Naive thymus-derived CD8-positive, alpha-beta T cell (primary cell): ENCODE measurements at regions not wholly inside any gene's neighbourhood (a gene's known extent, or its start where the extent isn't known, plus 50 kb on each side); places are given as distances from the start of the nearest gene placed in this dataset.
A peak's percentile ranks its signal among the peaks of the same experiment; 100 is the strongest.

Source experiments
- ATAC-seq, 2 donors: fragments of 150-1000 bp; cut with Tn5 transposase in 1 of 2; sonication (Bioruptor Pico), chemical (Tn5 transposase) in 1 of 2; 1 replicate in 1 of 2; 2 replicates in 1 of 2; pipeline ENCODE4 v1.10.0; 2021; ENCODE audit warnings: mild to moderate bottlenecking in 2 of 2, moderate library complexity in 2 of 2
- POLR2A ChIA-PET: fragments of 350-600 bp; sonication (Branson Sonifier 250); formaldehyde crosslinking; loops from one replicate; lab custom pipeline; 2021; ENCODE audit warnings: antibody characterized with exemption; lab: Charles Lee
- DNase-seq, 10 donors: peaks; one replicate each; pipeline versions ENCODE4 v3.0.0 to v3.0.0-alpha.2; 2020 to 2022
- H3K27ac Mint-ChIP-seq, 10 donors: one replicate each; pipeline ENCODE4 v1.8.0; 2020 to 2022; ENCODE audit warnings: mild to moderate bottlenecking in 10 of 10, mixed read lengths in 10 of 10, moderate library complexity in 4 of 10, inconsistent platforms in 1 of 10
- H3K27me3 Mint-ChIP-seq, 5 donors: one replicate each; pipeline ENCODE4 v1.8.0; 2021 to 2022; ENCODE audit warnings: mixed read lengths in 5 of 5
- H3K36me3 Mint-ChIP-seq, 3 donors: one replicate each; pipeline ENCODE4 v1.8.0; 2020 to 2022; ENCODE audit warnings: mixed read lengths in 3 of 3, mild to moderate bottlenecking in 2 of 3, inconsistent platforms in 1 of 3
- H3K4me1 Mint-ChIP-seq, 4 donors: one replicate each; pipeline ENCODE4 v1.8.0; 2021 to 2022; ENCODE audit warnings: mixed read lengths in 4 of 4
- H3K4me3 Mint-ChIP-seq, 10 donors: one replicate each; pipeline ENCODE4 v1.8.0; 2020 to 2022; ENCODE audit warnings: mild to moderate bottlenecking in 10 of 10, mixed read lengths in 10 of 10, moderate library complexity in 6 of 10, inconsistent platforms in 1 of 10
- H3K9me3 Mint-ChIP-seq, 9 donors: one replicate each; pipeline ENCODE4 v1.8.0; 2020 to 2022; ENCODE audit warnings: mixed read lengths in 9 of 9, mild to moderate bottlenecking in 3 of 9, inconsistent platforms in 1 of 9, moderate library complexity in 1 of 9

GRCh38 chrX:80229626-80230025, 190.6 kb upstream of the TENT5D start:
- Mint-ChIP-seq H3K27me3 (no peaks in the 10 kb centered on the region), H3K9me3 (peaks cover 0 to 3% (median 0%) of the 10 kb centered on the region in 9 donors), H3K4me3 (no peak overlapping the region), H3K4me1 (no peaks in the 10 kb centered on the region), H3K36me3 (no peaks in the 10 kb centered on the region), H3K27ac (no peak overlapping the region)
- no peak for ATAC-seq
- DNase-seq, result no peak
- POLR2A ChIA-PET, result no interaction called here

- H3K27ac Mint-ChIP-seq, result no peak overlapping the region
- no peaks in the 10 kb centered on the region for H3K27me3 Mint-ChIP-seq
- H3K9me3 Mint-ChIP-seq, result peaks cover 0 to 5% (median 0%) of the 10 kb centered on the region in 9 donors
- no peak overlapping the region for H3K4me3 Mint-ChIP-seq
- POLR2A ChIA-PET, result no interaction called here
- DNase-seq (no peak), ATAC-seq (no peak)
- no peaks in the 10 kb centered on the region for H3K4me1 Mint-ChIP-seq
- H3K36me3 Mint-ChIP-seq, result peaks cover 0 to 4% (median 0%) of the 10 kb centered on the region in 3 donors
Observed at GRCh38 chrX:80237072-80237471, 183.2 kb upstream of the TENT5D start.

- ATAC-seq (no peak), DNase-seq (no peak)
- POLR2A ChIA-PET, result no interaction called here
- peaks cover 0 to 3% (median 0%) of the 10 kb centered on the region in 5 donors for H3K27me3 Mint-ChIP-seq
- H3K27ac Mint-ChIP-seq, result no peak overlapping the region
- no peaks in the 10 kb centered on the region for H3K4me1 Mint-ChIP-seq
- peaks cover 0 to 2% (median 0%) of the 10 kb centered on the region in 9 donors for H3K9me3 Mint-ChIP-seq
- H3K36me3 Mint-ChIP-seq, result no peaks in the 10 kb centered on the region
- H3K4me3 Mint-ChIP-seq, result no peak overlapping the region
Observed at GRCh38 chrX:80246271-80246670, 174.0 kb upstream of the TENT5D start.

- Mint-ChIP-seq H3K4me3 (no peak overlapping the region), H3K9me3 (no peaks in the 10 kb centered on the region), H3K4me1 (no peaks in the 10 kb centered on the region), H3K27me3 (peaks cover 0 to 1% (median 0%) of the 10 kb centered on the region in 5 donors), H3K36me3 (no peaks in the 10 kb centered on the region), H3K27ac (no peak overlapping the region)
- POLR2A ChIA-PET, result no interaction called here
- ATAC-seq (no peak), DNase-seq (no peak)
Observed at GRCh38 chrX:80266287-80266686, 154.0 kb upstream of the TENT5D start.

GRCh38 chrX:80266979-80267378, 153.3 kb upstream of the TENT5D start:
- POLR2A ChIA-PET, result no interaction called here
- DNase-seq (no peak), ATAC-seq (no peak)
- Mint-ChIP-seq H3K9me3 (no peaks in the 10 kb centered on the region), H3K27me3 (peaks cover 0 to 1% (median 0%) of the 10 kb centered on the region in 5 donors), H3K27ac (no peak overlapping the region), H3K36me3 (no peaks in the 10 kb centered on the region), H3K4me1 (no peaks in the 10 kb centered on the region), H3K4me3 (no peak overlapping the region)

- no peak overlapping the region for H3K4me3 Mint-ChIP-seq
- ATAC-seq (no peak), DNase-seq (no peak)
- no peaks in the 10 kb centered on the region for H3K9me3 Mint-ChIP-seq
- H3K27ac Mint-ChIP-seq, result no peak overlapping the region
- POLR2A ChIA-PET, result no interaction called here
- no peaks in the 10 kb centered on the region for H3K4me1 Mint-ChIP-seq
- no peaks in the 10 kb centered on the region for H3K36me3 Mint-ChIP-seq
- peaks cover 0 to 1% (median 0%) of the 10 kb centered on the region in 5 donors for H3K27me3 Mint-ChIP-seq
Observed at GRCh38 chrX:80267790-80268189, 152.5 kb upstream of the TENT5D start.

GRCh38 chrX:80282535-80282934, 137.7 kb upstream of the TENT5D start:
- Mint-ChIP-seq H3K4me1 (no peaks in the 10 kb centered on the region), H3K27me3 (peaks cover 0 to 3% (median 0%) of the 10 kb centered on the region in 5 donors), H3K9me3 (peaks cover 0 to 9% (median 0%) of the 10 kb centered on the region in 9 donors), H3K27ac (no peak overlapping the region), H3K4me3 (no peak overlapping the region), H3K36me3 (no peaks in the 10 kb centered on the region)
- DNase-seq, result no peak
- POLR2A ChIA-PET, result no interaction called here
- no peak for ATAC-seq

- no peaks in the 10 kb centered on the region for H3K36me3 Mint-ChIP-seq
- no peak overlapping the region for H3K27ac Mint-ChIP-seq
- no peaks in the 10 kb centered on the region for H3K4me1 Mint-ChIP-seq
- POLR2A ChIA-PET, result no interaction called here
- ATAC-seq, result no peak
- H3K27me3 Mint-ChIP-seq, result peaks cover 0 to 3% (median 0%) of the 10 kb centered on the region in 5 donors
- no peak for DNase-seq
- no peak overlapping the region for H3K4me3 Mint-ChIP-seq
- H3K9me3 Mint-ChIP-seq, result no peaks in the 10 kb centered on the region
Observed at GRCh38 chrX:80285131-80285773, 135.0 kb upstream of the TENT5D start.

- peaks cover 0 to 11% (median 0%) of the 10 kb centered on the region in 9 donors for H3K9me3 Mint-ChIP-seq
- no peak overlapping the region for H3K27ac Mint-ChIP-seq
- no peak overlapping the region for H3K4me3 Mint-ChIP-seq
- DNase-seq, result no peak
- no peak for ATAC-seq
- H3K36me3 Mint-ChIP-seq, result no peaks in the 10 kb centered on the region
- no peaks in the 10 kb centered on the region for H3K4me1 Mint-ChIP-seq
- H3K27me3 Mint-ChIP-seq, result peaks cover 0 to 3% (median 0%) of the 10 kb centered on the region in 5 donors
- POLR2A ChIA-PET, result no interaction called here
Observed at GRCh38 chrX:80290834-80291233, 129.4 kb upstream of the TENT5D start.

- ATAC-seq (no peak), DNase-seq (no peak)
- H3K27me3 Mint-ChIP-seq, result no peaks in the 10 kb centered on the region
- POLR2A ChIA-PET, result no interaction called here
- no peak overlapping the region for H3K27ac Mint-ChIP-seq
- H3K4me3 Mint-ChIP-seq, result no peak overlapping the region
- H3K4me1 Mint-ChIP-seq, result no peaks in the 10 kb centered on the region
- peaks cover 0 to 20% (median 2%) of the 10 kb centered on the region in 9 donors for H3K9me3 Mint-ChIP-seq
- H3K36me3 Mint-ChIP-seq, result no peaks in the 10 kb centered on the region
Observed at GRCh38 chrX:80293354-80293753, 126.9 kb upstream of the TENT5D start.

GRCh38 chrX:80306007-80306406, 114.2 kb upstream of the TENT5D start:
- POLR2A ChIA-PET, result no interaction called here
- Mint-ChIP-seq H3K4me3 (peak overlapping the region in 1 of 10 donors; percentile 38), H3K27me3 (no peaks in the 10 kb centered on the region), H3K4me1 (no peaks in the 10 kb centered on the region), H3K27ac (no peak overlapping the region), H3K36me3 (no peaks in the 10 kb centered on the region), H3K9me3 (peaks cover 0 to 21% (median 1%) of the 10 kb centered on the region in 9 donors)
- DNase-seq (no peak), ATAC-seq (no peak)

GRCh38 chrX:80312448-80312847, 107.8 kb upstream of the TENT5D start:
- no peaks in the 10 kb centered on the region for H3K27me3 Mint-ChIP-seq
- H3K4me1 Mint-ChIP-seq, result no peaks in the 10 kb centered on the region
- DNase-seq (no peak), ATAC-seq (no peak)
- no peak overlapping the region for H3K4me3 Mint-ChIP-seq
- H3K36me3 Mint-ChIP-seq, result no peaks in the 10 kb centered on the region
- no peaks in the 10 kb centered on the region for H3K9me3 Mint-ChIP-seq
- H3K27ac Mint-ChIP-seq, result no peak overlapping the region
- POLR2A ChIA-PET, result no interaction called here

- H3K27ac Mint-ChIP-seq, result no peak overlapping the region
- peaks cover 0 to 10% (median under 1%) of the 10 kb centered on the region in 9 donors for H3K9me3 Mint-ChIP-seq
- POLR2A ChIA-PET, result no interaction called here
- no peaks in the 10 kb centered on the region for H3K4me1 Mint-ChIP-seq
- ATAC-seq, result no peak
- H3K36me3 Mint-ChIP-seq, result no peaks in the 10 kb centered on the region
- DNase-seq, result no peak
- no peak overlapping the region for H3K4me3 Mint-ChIP-seq
- H3K27me3 Mint-ChIP-seq, result no peaks in the 10 kb centered on the region
Observed at GRCh38 chrX:80316526-80316925, 103.7 kb upstream of the TENT5D start.

- no peaks in the 10 kb centered on the region for H3K4me1 Mint-ChIP-seq
- POLR2A ChIA-PET, result no interaction called here
- ATAC-seq, result no peak
- H3K27ac Mint-ChIP-seq, result no peak overlapping the region
- H3K9me3 Mint-ChIP-seq, result peaks cover 0 to 15% (median 10%) of the 10 kb centered on the region in 9 donors
- H3K36me3 Mint-ChIP-seq, result no peaks in the 10 kb centered on the region
- H3K27me3 Mint-ChIP-seq, result no peaks in the 10 kb centered on the region
- no peak overlapping the region for H3K4me3 Mint-ChIP-seq
- no peak for DNase-seq
Observed at GRCh38 chrX:80317646-80318045, 102.6 kb upstream of the TENT5D start.
